ENCODE measurements at regions not wholly inside any gene's neighbourhood (a gene's known extent, or its start where the extent isn't known, plus 50 kb on each side); places are given as distances from the start of the nearest gene placed in this dataset.

GRCh38 chr20:48096957-48097890 is 311.9 kb upstream of the SULF2 start:
- intact Hi-C loops (cut with micrococcal nuclease) = no loop called here

DNA sequence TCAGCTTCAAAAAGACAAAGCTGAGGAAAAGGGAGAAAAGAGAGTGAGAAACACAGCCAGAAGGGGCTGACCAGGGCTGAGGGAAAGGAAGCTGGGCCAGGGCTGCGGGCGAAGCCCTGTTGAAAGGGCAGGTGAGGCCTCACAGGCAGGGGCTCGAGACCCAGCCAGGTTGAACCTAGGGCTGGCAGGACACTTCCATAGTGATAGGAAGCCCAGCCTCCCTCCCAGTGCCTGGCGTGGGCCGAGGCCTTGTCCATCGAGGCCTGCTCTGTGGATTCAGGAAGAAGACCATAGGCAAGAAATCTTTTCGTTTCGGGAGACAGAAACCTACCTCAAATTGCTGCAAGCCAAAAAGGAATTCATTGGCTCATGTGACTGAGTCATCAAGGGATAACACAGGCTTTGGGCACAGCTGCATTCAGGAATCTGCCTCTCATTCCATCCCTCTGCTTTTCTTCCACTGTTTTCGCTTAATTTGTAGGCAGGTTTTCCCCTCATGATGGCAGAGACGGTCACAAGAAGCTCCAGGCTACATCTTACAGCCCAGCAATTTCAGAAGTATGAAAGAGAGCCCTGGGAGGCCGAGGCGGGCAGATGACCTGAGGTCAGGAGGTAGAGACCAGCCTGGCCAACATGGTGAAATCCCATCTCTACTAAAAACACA is 311.1 kb upstream of the SULF2 start:
- intact Hi-C loops (cut with micrococcal nuclease) = no loop called here

DNA sequence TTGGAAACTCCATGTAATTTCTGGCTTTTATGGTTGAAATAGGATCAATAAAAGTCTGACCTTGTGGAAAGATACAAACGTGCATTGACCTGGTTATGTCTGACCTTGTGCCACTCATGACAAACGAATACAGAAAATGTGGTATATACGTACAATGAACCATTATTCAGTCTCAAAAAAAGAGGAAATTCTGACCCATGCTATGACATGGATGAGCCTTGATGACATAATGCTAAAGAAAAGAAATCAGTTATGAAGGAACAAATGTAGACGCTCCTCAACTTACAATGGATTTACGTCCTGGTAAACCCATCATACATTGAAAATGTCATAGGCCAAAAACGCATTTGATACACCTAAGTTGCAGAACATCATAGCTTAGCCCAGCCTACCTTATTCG is 309.7 kb upstream of the SULF2 start:
- intact Hi-C loops (cut with micrococcal nuclease) = no loop called here

DNA sequence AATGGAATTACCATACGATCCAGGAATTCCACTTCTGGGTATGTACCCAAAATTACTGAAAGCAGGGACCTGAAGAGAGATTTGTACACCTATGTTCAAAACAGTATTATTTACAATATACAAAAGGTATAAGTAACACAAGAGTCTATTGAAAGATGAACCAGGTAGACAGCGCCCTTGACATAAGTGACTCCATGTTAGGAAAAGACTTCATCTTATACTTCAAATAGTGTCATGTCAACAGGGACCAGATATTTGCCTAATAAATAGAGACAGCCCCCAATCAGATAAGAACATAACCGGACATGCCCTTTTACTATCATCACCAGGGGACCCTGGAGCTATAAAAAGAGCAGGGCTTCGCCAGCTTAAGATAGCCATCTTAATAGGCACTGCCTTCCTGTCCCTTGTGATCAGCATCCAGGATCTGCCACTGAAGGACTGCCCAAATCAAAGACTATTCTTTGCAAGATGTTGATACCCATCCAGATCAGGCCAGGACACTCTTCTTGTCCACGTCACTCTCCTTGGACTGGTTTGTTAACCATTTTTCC is 309.0 kb upstream of the SULF2 start:
- intact Hi-C loops (cut with micrococcal nuclease) = no loop called here

GRCh38 chr20:48092596-48093280 is 307.5 kb upstream of the SULF2 start:
- intact Hi-C loops (cut with micrococcal nuclease) = no loop called here

GRCh38 chr20:48090784-48091183 is 305.5 kb upstream of the SULF2 start:
- intact Hi-C loops (cut with micrococcal nuclease) = no loop called here

GRCh38 chr20:48090314-48090713 is 305.0 kb upstream of the SULF2 start:
- intact Hi-C loops (cut with micrococcal nuclease) = no loop called here

DNA sequence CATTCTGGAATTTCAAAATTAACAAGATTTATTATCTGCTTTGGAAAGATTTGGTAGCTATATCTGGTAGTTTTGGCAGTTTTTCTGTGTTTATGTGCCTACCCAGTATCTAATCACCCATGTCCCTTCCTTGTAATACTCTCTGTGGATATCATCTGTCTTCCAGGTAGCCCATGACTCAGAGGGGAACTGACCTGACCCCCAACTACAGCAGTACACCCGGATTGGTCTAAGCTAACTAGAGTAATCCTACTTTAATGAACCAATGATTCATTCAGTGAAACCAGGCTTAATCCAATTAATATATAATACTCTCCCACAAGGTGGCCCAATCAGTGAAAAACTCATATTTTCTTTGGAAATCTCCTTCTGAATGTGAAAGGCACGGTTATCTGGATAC is 295.3 kb upstream of the SULF2 start:
- intact Hi-C loops (cut with micrococcal nuclease) = no loop called here

DNA sequence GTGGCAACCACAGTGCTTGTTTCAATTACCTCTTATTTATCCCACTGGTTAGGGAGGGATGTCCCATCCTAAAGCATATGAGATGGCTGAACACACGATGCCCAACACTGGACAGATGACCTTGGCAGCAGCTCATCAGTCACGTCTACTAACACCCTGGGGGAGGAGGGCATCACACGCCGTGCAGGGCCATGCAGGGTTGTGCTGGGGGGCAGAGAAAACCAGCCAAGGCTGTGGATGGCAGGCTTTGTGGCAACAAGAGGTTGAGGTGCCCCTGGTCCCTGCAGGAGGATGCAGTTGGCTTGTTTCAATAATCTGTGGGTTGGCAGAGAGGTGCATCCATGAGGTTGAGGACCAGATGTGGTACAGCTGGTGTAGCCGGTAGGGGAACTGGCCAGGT is 293.7 kb upstream of the SULF2 start:
- intact Hi-C loops (cut with micrococcal nuclease) = no loop called here

GRCh38 chr20:48076747-48077146 is 291.5 kb upstream of the SULF2 start:
- intact Hi-C loops (cut with micrococcal nuclease) = no loop called here

- intact Hi-C loops (cut with micrococcal nuclease) = no loop called here
Observed at GRCh38 chr20:48076247-48076646, 291.0 kb upstream of the SULF2 start.

DNA sequence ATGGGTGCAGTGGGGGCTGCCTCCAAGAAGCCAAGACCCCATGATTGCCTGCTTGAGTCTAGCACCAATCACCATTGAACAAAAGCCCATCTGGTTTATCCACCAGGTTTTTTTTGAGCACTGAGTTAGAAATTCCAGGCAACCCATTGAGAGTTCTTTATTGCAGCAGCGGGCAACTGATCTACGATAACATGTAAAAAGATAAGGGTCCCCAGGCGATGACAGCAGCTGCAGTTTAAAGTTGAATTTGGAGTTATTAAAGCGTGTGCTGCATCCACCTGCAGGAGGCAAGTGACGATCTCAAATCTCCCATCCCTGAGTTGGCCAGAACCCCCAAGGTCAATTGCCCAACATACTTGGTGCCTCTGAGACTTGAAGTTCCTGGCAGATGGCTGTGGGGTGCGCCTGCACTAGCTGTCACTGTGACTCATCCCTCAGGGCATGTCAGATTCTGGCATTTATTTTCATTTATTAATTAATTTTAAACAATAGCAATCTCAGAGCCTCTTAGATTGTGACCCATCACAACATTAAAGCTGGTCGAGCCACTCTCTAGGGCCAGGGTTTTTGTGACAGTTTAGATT is 290.4 kb upstream of the SULF2 start:
- intact Hi-C loops (cut with micrococcal nuclease) = no loop called here

- intact Hi-C loops (cut with micrococcal nuclease) = no loop called here
Observed at GRCh38 chr20:48070991-48071652, 285.8 kb upstream of the SULF2 start.

DNA sequence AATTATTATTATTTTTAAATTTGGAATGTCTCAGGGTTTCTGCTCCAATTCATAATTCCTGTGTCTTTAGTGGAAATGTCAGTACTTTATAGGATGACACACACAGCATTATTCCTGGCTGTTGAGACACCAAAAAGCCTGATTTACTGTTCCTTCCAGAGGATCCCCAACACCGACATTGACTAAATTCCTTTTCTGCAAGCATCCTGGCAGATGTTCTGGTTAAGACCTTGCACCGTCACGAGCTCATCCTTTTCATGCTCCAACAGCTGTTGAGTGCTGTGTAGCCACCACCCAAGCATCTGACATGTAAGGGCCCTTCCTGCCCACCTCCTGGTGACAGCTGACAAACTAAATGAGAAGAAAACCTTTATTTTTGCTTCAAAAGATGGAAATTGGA is 284.3 kb upstream of the SULF2 start:
- intact Hi-C loops (cut with micrococcal nuclease) = no loop called here

GRCh38 chr20:48066851-48067250 is 281.6 kb upstream of the SULF2 start:
- intact Hi-C loops (cut with micrococcal nuclease) = no loop called here

DNA sequence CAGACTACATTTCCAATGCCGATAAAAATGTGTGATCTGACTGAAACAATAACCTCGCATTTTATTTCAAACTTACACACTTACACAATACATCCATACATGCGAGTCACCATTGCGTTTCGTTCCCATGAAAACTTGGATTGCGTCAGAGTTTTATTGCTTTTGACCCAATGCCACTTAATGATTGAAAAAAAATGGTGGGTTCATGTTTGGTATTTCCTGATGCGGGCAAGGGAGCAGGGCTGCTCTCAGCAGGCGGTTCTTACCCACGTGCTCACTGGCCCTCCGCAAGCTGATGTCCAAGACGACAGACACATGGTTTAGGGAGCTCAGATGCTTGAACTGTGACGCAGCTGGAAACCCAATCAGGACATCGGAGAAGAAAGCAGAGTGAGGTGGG is 281.0 kb upstream of the SULF2 start:
- intact Hi-C loops (cut with micrococcal nuclease) = no loop called here

DNA sequence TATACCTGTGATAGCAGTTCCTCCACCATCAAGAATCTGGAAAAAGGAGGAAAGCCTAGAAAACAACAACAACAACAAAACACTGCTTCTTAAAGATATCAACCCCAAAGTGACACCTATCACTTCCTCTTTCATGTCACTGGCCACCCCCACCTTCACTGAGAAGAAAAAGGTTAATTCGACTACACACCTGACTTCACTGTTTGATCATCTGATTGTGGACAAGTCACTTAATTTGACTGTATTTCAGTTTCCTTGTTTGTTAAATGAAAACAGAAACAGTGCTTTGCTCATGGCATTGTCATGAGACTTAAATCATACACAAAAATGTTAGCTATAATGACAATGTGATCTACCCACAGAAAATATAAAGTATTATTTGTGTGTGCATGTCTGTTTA is 280.6 kb upstream of the SULF2 start:
- intact Hi-C loops (cut with micrococcal nuclease) = no loop called here

DNA sequence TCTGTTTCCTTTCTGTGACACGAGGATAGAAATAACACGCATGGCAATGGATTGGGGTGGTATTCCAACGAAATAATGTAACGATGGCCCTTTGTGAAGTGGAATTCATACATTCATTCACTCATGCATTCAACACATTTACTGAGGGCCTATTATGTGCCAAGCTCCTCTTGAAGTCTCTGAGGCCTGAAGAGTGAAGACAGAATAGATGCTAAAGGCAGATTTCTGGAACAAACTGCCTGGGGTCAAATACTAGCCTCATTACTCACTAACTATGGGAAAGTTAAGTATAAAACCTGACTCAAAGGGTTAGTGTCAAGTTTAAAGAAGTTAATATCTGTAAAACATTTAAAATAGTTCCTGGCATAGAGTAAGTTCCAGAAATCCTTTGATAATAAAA is 279.6 kb upstream of the SULF2 start:
- intact Hi-C loops (cut with micrococcal nuclease) = no loop called here

GRCh38 chr20:48060841-48061720 is 275.8 kb upstream of the SULF2 start:
- intact Hi-C loops (cut with micrococcal nuclease) = no loop called here

Data from T-helper 1 cell treated with Interleukin-12 subunit alpha and Interleukin-12 subunit beta and Interleukin-4 antibody, amounts not matched to agents 30 ng/mL and 1 ng/mL, for 36 hours (primary cell).